NCI-H128 (cell line): ENCODE measurements at regions not wholly inside any gene's neighbourhood (a gene's known extent, or its start where the extent isn't known, plus 50 kb on each side); places are given as distances from the start of the nearest gene placed in this dataset.
"Not testable (repeated sequence)": the region's sequence is repeated elsewhere in the genome, so short reads cannot be mapped to it uniquely, and the experiment has no call there.

ENCODE experiments used
- DNase-seq: peaks from one replicate; lab custom pipeline; 2025; ENCODE audit not compliant: unreplicated experiment; lab: John Stamatoyannopoulos, UW

- not testable (repeated sequence) for DNase-seq
Measured at GRCh38 chr16:5162801-5163200, 65.2 kb upstream of the EEF2KMT start.

- not testable (repeated sequence) for DNase-seq
Measured at GRCh38 chr16:5161888-5162287, 64.3 kb upstream of the EEF2KMT start.

- DNase-seq = not testable (repeated sequence)
Measured at GRCh38 chr16:5160010-5160409, 62.4 kb upstream of the EEF2KMT start.

GRCh38 chr16:5159537-5159936 lies 61.9 kb upstream of the EEF2KMT start:
- not testable (repeated sequence) for DNase-seq

DNA sequence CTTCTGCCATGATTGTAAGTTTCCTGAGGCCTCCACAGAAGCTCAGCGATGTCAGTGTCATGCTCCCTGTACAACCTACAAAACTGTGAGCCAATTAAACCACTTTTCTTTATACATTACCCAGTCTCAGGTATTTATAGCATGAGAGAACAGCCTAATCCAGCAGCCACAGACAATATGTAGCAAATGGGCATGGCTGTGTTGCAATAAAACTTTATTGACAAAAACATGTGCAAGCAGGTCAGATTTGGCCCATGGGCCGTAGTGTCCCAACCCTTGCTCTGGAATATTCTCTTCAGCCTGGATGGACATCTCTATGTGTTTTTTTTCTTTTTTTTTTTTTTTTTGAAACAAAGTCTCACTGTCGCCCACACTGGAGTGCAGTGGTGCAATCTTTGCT lies 60.9 kb upstream of the EEF2KMT start:
- no peak for DNase-seq

- not testable (repeated sequence) for DNase-seq
Measured at GRCh38 chr16:5156486-5156885, 58.9 kb upstream of the EEF2KMT start.

- DNase-seq = not testable (repeated sequence)
Measured at GRCh38 chr16:5154006-5154405, 56.4 kb upstream of the EEF2KMT start.

- not testable (repeated sequence) for DNase-seq
Measured at GRCh38 chr16:5151409-5151808, 53.8 kb upstream of the EEF2KMT start.
